ENCODE measurements at regions not wholly inside any gene's neighbourhood (a gene's known extent, or its start where the extent isn't known, plus 50 kb on each side); places are given as distances from the start of the nearest gene placed in this dataset.

GRCh38 chr3:135329479-135329878 lies 534.4 kb downstream of the EPHB1 start:
- Histone ChIP-seq H4K91ac (ENCODE audit: low read depth, low read length) (no peak overlapping the region), H3K4me1 (ENCODE audit: control insufficient read depth in 1 of 2, insufficient read depth in 2 of 2, low read length in 2 of 2) (no peaks in the 10 kb centered on the region), H4K12ac (ENCODE audit: low read depth, low read length) (no peak overlapping the region), H3K79me1 (ENCODE audit: low read length) (no peaks in the 10 kb centered on the region), H4K8ac (ENCODE audit: low read depth, low read length) (no peak overlapping the region), H3K4me2 (ENCODE audit: low read length) (no peak overlapping the region), H3K23ac (ENCODE audit: low read length) (no peak overlapping the region), H2BK12ac (ENCODE audit: low read length) (no peak overlapping the region), H3K4ac (ENCODE audit: low read depth, low read length) (no peak overlapping the region), H2AK5ac (ENCODE audit: low read length) (no peak overlapping the region), H3K27ac (ENCODE audit: low read depth, low read length) (no peak overlapping the region), H2BK120ac (ENCODE audit: insufficient read depth, low read length, poor library complexity) (no peak overlapping the region), H3K36me3 (ENCODE audit: control insufficient read depth in 1 of 2, insufficient read depth in 2 of 2, low read length in 2 of 2) (no peaks in the 10 kb centered on the region), H3K18ac (ENCODE audit: low read length) (no peak overlapping the region), H3K4me3 (ENCODE audit: low read depth, low read length) (no peak overlapping the region), H2BK5ac (ENCODE audit: low read depth, low read length, poor library complexity) (no peak overlapping the region), H3K9ac (ENCODE audit: low read length) (no peak overlapping the region), H3K79me2 (ENCODE audit: control insufficient read depth, insufficient read depth, low read length, poor library complexity) (no peaks in the 10 kb centered on the region), H2AFZ (ENCODE audit: insufficient read depth, low read length, poor library complexity) (no peak overlapping the region), H3K9me3 (ENCODE audit: insufficient read depth, low read depth, low read length) (no peaks in the 10 kb centered on the region), H3K27me3 (ENCODE audit: insufficient read depth, low read length) (no peaks in the 10 kb centered on the region), H3K14ac (ENCODE audit: low read length) (no peak overlapping the region)
- DNase-seq = no peak
- WGBS (ENCODE audit: extremely low coverage, insufficient coverage, insufficient read length) = no CpG with 5 or more reads among the region's 2 CpGs

GRCh38 chr3:135337192-135337591 lies 542.1 kb downstream of the EPHB1 start:
- no peaks in the 10 kb centered on the region for H3K9me3 ChIP-seq (ENCODE audit: insufficient read depth, low read depth, low read length)
- H3K14ac ChIP-seq (ENCODE audit: low read length) = no peak overlapping the region
- H2BK5ac ChIP-seq (ENCODE audit: low read depth, low read length, poor library complexity) = no peak overlapping the region
- no peak for DNase-seq
- no peak overlapping the region for H3K18ac ChIP-seq (ENCODE audit: low read length)
- no peak overlapping the region for H3K4ac ChIP-seq (ENCODE audit: low read depth, low read length)
- no peaks in the 10 kb centered on the region for H3K27me3 ChIP-seq (ENCODE audit: insufficient read depth, low read length)
- H3K79me2 ChIP-seq (ENCODE audit: control insufficient read depth, insufficient read depth, low read length, poor library complexity) = no peaks in the 10 kb centered on the region
- H2AFZ ChIP-seq (ENCODE audit: insufficient read depth, low read length, poor library complexity) = no peak overlapping the region
- no CpG with 5 or more reads among the region's 1 CpG for WGBS (ENCODE audit: extremely low coverage, insufficient coverage, insufficient read length)
- no peak overlapping the region for H2BK12ac ChIP-seq (ENCODE audit: low read length)
- H3K9ac ChIP-seq (ENCODE audit: low read length) = no peak overlapping the region
- no peak overlapping the region for H3K27ac ChIP-seq (ENCODE audit: low read depth, low read length)
- no peak overlapping the region for H3K4me3 ChIP-seq (ENCODE audit: low read depth, low read length)
- H4K12ac ChIP-seq (ENCODE audit: low read depth, low read length) = no peak overlapping the region
- no peak overlapping the region for H2AK5ac ChIP-seq (ENCODE audit: low read length)
- no peak overlapping the region for H3K23ac ChIP-seq (ENCODE audit: low read length)
- H4K91ac ChIP-seq (ENCODE audit: low read depth, low read length) = no peak overlapping the region
- H3K4me2 ChIP-seq (ENCODE audit: low read length) = no peak overlapping the region
- no peaks in the 10 kb centered on the region for H3K4me1 ChIP-seq (ENCODE audit: control insufficient read depth in 1 of 2, insufficient read depth in 2 of 2, low read length in 2 of 2)
- no peak overlapping the region for H4K8ac ChIP-seq (ENCODE audit: low read depth, low read length)
- no peaks in the 10 kb centered on the region for H3K79me1 ChIP-seq (ENCODE audit: low read length)
- H2BK120ac ChIP-seq (ENCODE audit: insufficient read depth, low read length, poor library complexity) = no peak overlapping the region
- H3K36me3 ChIP-seq (ENCODE audit: control insufficient read depth in 1 of 2, insufficient read depth in 2 of 2, low read length in 2 of 2) = no peaks in the 10 kb centered on the region

GRCh38 chr3:135348690-135349089 lies 553.6 kb downstream of the EPHB1 start:
- WGBS (ENCODE audit: extremely low coverage, insufficient coverage, insufficient read length) = no CpG with 5 or more reads among the region's 1 CpG
- Histone ChIP-seq H3K4me3 (ENCODE audit: low read depth, low read length) (no peak overlapping the region), H2BK120ac (ENCODE audit: insufficient read depth, low read length, poor library complexity) (no peak overlapping the region), H3K9me3 (ENCODE audit: insufficient read depth, low read depth, low read length) (no peaks in the 10 kb centered on the region), H3K36me3 (ENCODE audit: control insufficient read depth in 1 of 2, insufficient read depth in 2 of 2, low read length in 2 of 2) (no peaks in the 10 kb centered on the region), H3K27ac (ENCODE audit: low read depth, low read length) (no peak overlapping the region), H3K4me1 (ENCODE audit: control insufficient read depth in 1 of 2, insufficient read depth in 2 of 2, low read length in 2 of 2) (no peaks in the 10 kb centered on the region), H4K8ac (ENCODE audit: low read depth, low read length) (no peak overlapping the region), H3K79me2 (ENCODE audit: control insufficient read depth, insufficient read depth, low read length, poor library complexity) (no peaks in the 10 kb centered on the region), H3K9ac (ENCODE audit: low read length) (no peak overlapping the region), H3K18ac (ENCODE audit: low read length) (no peak overlapping the region), H2BK12ac (ENCODE audit: low read length) (no peak overlapping the region), H3K79me1 (ENCODE audit: low read length) (no peaks in the 10 kb centered on the region), H3K14ac (ENCODE audit: low read length) (no peak overlapping the region), H2AFZ (ENCODE audit: insufficient read depth, low read length, poor library complexity) (no peak overlapping the region), H4K12ac (ENCODE audit: low read depth, low read length) (no peak overlapping the region), H2AK5ac (ENCODE audit: low read length) (no peak overlapping the region), H2BK5ac (ENCODE audit: low read depth, low read length, poor library complexity) (no peak overlapping the region), H3K27me3 (ENCODE audit: insufficient read depth, low read length) (no peaks in the 10 kb centered on the region), H3K23ac (ENCODE audit: low read length) (no peak overlapping the region), H4K91ac (ENCODE audit: low read depth, low read length) (no peak overlapping the region), H3K4me2 (ENCODE audit: low read length) (no peak overlapping the region), H3K4ac (ENCODE audit: low read depth, low read length) (no peak overlapping the region)
- no peak for DNase-seq

GRCh38 chr3:135349254-135349948 lies 554.3 kb downstream of the EPHB1 start:
- Histone ChIP-seq H3K79me1 (ENCODE audit: low read length) (no peaks in the 10 kb centered on the region), H3K36me3 (ENCODE audit: control insufficient read depth in 1 of 2, insufficient read depth in 2 of 2, low read length in 2 of 2) (no peaks in the 10 kb centered on the region), H2AFZ (ENCODE audit: insufficient read depth, low read length, poor library complexity) (no peak overlapping the region), H3K27ac (ENCODE audit: low read depth, low read length) (no peak overlapping the region), H3K9me3 (ENCODE audit: insufficient read depth, low read depth, low read length) (no peaks in the 10 kb centered on the region), H3K4ac (ENCODE audit: low read depth, low read length) (no peak overlapping the region), H2BK12ac (ENCODE audit: low read length) (no peak overlapping the region), H2BK120ac (ENCODE audit: insufficient read depth, low read length, poor library complexity) (no peak overlapping the region), H3K14ac (ENCODE audit: low read length) (no peak overlapping the region), H3K23ac (ENCODE audit: low read length) (no peak overlapping the region), H4K91ac (ENCODE audit: low read depth, low read length) (no peak overlapping the region), H4K12ac (ENCODE audit: low read depth, low read length) (no peak overlapping the region), H3K79me2 (ENCODE audit: control insufficient read depth, insufficient read depth, low read length, poor library complexity) (no peaks in the 10 kb centered on the region), H2BK5ac (ENCODE audit: low read depth, low read length, poor library complexity) (no peak overlapping the region), H3K27me3 (ENCODE audit: insufficient read depth, low read length) (no peaks in the 10 kb centered on the region), H3K4me3 (ENCODE audit: low read depth, low read length) (no peak overlapping the region), H3K4me2 (ENCODE audit: low read length) (no peak overlapping the region), H2AK5ac (ENCODE audit: low read length) (no peak overlapping the region), H3K4me1 (ENCODE audit: control insufficient read depth in 1 of 2, insufficient read depth in 2 of 2, low read length in 2 of 2) (no peaks in the 10 kb centered on the region), H3K18ac (ENCODE audit: low read length) (no peak overlapping the region), H3K9ac (ENCODE audit: low read length) (no peak overlapping the region), H4K8ac (ENCODE audit: low read depth, low read length) (no peak overlapping the region)
- no peak for DNase-seq
- WGBS (ENCODE audit: extremely low coverage, insufficient coverage, insufficient read length) = no CpG with 5 or more reads among the region's 8 CpGs

Measured in trophoblast cell (in vitro differentiated cells and primary cell).